ENCODE measurements at regions not wholly inside any gene's neighbourhood (a gene's known extent, or its start where the extent isn't known, plus 50 kb on each side); places are given as distances from the start of the nearest gene placed in this dataset.

GRCh38 chr6:122170274-122170673 is 229.2 kb upstream of the HSF2 start:
- TF ChIP-seq CTCF (conservative IDR thresholded peaks at IDR 0.05; ENCODE audit: low read depth, low read length): no peak
- TF ChIP-seq EZH2 (IDR thresholded peaks at IDR 0.05; ENCODE audit: low read length, unreplicated experiment): no peak
- TF ChIP-seq EZH2phosphoT487 (IDR thresholded peaks at IDR 0.05; ENCODE audit: borderline replicate concordance, low read length): no peak

Measured in PC-3 (cell line).